22Rv1 (cell line): ENCODE measurements at regions not wholly inside any gene's neighbourhood (a gene's known extent, or its start where the extent isn't known, plus 50 kb on each side); places are given as distances from the start of the nearest gene placed in this dataset.

Experiments used
- H3K27ac ChIP-seq: fragments of 450-650 bp; 2 replicates; pipeline ENCODE4 v1.5.1; 2017
- ZFX ChIP-seq: fragments of 450-650 bp; IDR thresholded peaks from 2 replicates; pipeline ENCODE4 v1.6.1; 2017; ENCODE audit warnings: antibody characterized with exemption, borderline replicate concordance
- TF ChIP-seq, protein P1 (sequence below): fragments of 450-650 bp; IDR thresholded peaks from 2 replicates; pipeline ENCODE4 v1.5.1; 2017; ENCODE audit warnings: mild to moderate bottlenecking

DNA sequence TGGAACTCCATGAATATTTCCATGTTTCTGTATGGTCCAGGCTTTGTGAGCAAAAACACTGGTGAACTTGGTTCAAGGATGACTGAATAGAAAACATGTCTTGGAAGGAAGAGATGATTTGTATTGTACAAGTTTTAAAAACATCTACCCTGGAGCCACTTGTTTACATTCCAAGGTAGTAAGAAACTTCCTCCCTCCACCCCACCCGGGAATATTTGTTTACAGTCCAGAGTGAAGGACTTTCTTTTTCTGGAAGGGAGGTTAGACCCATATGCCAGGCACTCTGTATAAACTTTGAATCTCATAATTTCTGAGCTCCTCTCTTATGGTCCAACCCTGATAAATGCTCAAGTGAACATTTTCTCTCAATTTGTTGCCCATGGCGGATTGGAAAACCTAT, 323.3 kb upstream of the LYPLAL1 start:
- TF ChIP-seq, protein P1, sequence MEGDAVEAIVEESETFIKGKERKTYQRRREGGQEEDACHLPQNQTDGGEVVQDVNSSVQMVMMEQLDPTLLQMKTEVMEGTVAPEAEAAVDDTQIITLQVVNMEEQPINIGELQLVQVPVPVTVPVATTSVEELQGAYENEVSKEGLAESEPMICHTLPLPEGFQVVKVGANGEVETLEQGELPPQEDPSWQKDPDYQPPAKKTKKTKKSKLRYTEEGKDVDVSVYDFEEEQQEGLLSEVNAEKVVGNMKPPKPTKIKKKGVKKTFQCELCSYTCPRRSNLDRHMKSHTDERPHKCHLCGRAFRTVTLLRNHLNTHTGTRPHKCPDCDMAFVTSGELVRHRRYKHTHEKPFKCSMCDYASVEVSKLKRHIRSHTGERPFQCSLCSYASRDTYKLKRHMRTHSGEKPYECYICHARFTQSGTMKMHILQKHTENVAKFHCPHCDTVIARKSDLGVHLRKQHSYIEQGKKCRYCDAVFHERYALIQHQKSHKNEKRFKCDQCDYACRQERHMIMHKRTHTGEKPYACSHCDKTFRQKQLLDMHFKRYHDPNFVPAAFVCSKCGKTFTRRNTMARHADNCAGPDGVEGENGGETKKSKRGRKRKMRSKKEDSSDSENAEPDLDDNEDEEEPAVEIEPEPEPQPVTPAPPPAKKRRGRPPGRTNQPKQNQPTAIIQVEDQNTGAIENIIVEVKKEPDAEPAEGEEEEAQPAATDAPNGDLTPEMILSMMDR: no peak
- no peak for TF ChIP-seq ZFX
- no peak overlapping the region for H3K27ac ChIP-seq

DNA sequence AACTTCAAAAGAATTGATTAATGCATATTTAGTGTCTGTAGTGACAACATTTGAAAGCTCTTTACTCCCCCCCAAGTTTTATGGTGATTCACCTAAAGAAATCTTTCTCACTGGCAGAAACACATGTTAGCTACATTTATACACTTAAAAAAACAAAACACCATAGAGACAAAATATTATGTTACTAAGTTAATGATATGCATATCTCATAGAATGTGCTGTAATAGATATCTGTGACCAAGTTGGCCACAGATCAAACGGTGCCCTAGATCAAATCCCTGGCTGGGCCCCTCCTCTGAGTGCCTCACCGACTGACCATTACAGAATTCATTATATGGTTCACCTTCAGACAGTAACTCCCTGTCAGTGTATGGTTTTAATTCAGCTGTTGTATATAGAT, 322.1 kb upstream of the LYPLAL1 start:
- H3K27ac ChIP-seq: no peak overlapping the region
- TF ChIP-seq ZFX: no peak
- TF ChIP-seq, protein P1: no peak

DNA sequence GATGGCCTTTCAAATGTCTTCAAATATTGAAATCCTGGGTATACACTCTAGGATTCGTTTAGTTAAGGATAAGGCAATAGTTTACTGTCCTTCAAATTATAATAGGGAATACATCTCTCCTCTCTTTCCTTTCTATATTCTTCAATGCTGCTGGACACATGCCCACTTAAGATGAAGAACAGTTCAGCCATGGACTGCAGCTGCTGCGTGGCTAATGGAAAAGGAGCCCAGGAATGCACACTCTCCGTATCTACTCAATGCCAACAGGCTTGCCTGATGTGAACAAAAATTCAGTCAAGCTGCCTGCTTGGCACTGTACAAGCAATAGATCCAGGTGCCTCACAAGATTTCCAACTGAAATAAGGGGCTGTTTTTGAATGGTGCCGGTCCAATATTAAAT, 321.2 kb upstream of the LYPLAL1 start:
- TF ChIP-seq ZFX: no peak
- TF ChIP-seq, protein P1: no peak
- H3K27ac ChIP-seq: no peak overlapping the region

DNA sequence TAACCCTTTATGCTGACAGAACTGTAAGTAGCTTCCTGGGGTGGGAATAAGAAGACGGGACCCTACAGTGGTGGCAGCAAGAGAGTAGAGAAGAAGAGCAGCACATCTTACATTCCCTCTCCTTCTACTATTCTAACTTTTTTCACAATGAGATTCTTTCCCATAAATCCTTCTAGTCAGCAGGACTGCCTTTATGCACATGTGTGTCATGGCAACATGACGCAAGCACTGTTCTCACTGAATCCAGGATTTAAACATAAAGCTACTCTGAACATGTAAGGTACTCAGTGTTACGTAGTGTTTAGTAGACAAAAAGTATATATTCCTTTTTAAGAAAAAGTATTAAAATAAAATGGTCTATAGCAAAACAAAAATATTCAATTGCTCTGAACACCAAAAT, 309.7 kb upstream of the LYPLAL1 start:
- TF ChIP-seq ZFX: no peak
- TF ChIP-seq, protein P1: no peak
- no peak overlapping the region for H3K27ac ChIP-seq

DNA sequence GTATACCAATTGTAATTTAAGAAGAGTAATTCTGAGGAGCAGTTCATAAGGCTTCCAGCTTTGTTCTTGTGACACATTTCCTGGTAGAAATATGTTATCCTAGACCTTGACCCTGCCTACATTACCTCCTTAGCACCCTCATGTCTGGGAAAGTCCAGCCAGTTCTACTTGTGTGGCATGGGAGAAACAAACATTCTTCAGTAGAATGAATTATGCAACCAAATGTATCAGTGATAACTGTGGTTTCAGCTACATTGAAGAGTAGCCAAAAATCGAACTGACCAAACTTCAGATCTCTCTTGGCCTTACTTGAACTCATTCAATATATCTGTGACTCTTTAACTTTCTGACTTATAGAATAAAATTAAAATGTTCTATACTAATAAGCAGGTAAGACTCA, 308.1 kb upstream of the LYPLAL1 start:
- TF ChIP-seq ZFX: no peak
- TF ChIP-seq, protein P1: no peak
- H3K27ac ChIP-seq: no peak overlapping the region

DNA sequence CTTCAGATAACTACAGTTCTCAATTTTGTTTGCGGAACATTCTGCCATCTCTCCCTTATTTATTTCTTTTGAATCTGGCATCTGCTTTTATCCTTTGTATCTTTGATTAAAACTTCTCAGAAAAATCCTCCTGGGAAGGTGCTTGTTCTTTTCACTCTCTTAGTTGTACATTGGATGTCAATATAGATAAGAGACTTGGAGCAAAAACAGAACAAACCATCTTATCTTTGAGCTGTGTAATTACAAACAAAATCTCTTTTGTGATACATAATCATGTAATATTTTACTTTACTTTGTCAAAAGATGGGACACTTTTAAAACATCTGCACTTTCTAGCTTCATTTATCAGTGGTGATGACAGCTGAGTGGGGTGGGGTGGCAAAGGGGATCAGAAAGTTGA, 307.2 kb upstream of the LYPLAL1 start:
- TF ChIP-seq, protein P1: no peak
- TF ChIP-seq ZFX: no peak
- no peak overlapping the region for H3K27ac ChIP-seq

DNA sequence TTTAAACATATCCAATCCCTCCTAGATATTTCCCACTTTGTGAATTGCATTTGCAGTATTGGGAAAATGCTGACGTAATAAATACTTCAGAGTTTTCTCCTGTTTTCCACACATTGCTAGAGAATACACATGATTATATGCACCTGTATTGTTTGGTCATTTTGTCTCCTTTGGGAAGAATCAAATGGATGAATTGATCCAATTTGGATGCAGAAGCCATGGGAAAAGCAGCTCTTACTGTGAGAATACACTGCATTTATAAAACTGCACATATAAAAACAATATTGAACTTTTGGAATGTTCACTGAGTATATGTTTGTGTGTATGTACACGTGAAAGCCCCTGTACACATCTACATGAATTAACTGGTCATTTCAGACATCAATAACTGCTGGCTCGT, 306.6 kb upstream of the LYPLAL1 start:
- no peak for TF ChIP-seq ZFX
- TF ChIP-seq, protein P1: no peak
- H3K27ac ChIP-seq: no peak overlapping the region
